ENCODE measurements at regions not wholly inside any gene's neighbourhood (a gene's known extent, or its start where the extent isn't known, plus 50 kb on each side); places are given as distances from the start of the nearest gene placed in this dataset.

- no peak overlapping the region for H3K4me2 ChIP-seq (ENCODE audit: low read length)
- H3K4me1 ChIP-seq (ENCODE audit: low read length): no peaks in the 10 kb centered on the region
- H3K9me3 ChIP-seq (ENCODE audit: insufficient read depth, low read length): no peaks in the 10 kb centered on the region
- no peak overlapping the region for H2AFZ ChIP-seq (ENCODE audit: low read depth, low read length)
- H3K27me3 ChIP-seq (ENCODE audit: low read depth, low read length): peaks cover 13% of the 10 kb centered on the region; the same call in 1 of the 2 replicates
- no peak overlapping the region for H3K9ac ChIP-seq (ENCODE audit: low read length)
- no peak overlapping the region for H3K27ac ChIP-seq (ENCODE audit: low read length)
- H3K4me3 ChIP-seq (ENCODE audit: low read length): no peak overlapping the region
- no peaks in the 10 kb centered on the region for H3K36me3 ChIP-seq (replicated peaks; ENCODE audit: low read depth, low read length)
- no peaks in the 10 kb centered on the region for H3K79me2 ChIP-seq (ENCODE audit: low read length)
- TF ChIP-seq CTCF (IDR thresholded peaks at IDR 0.05; ENCODE audit: low read depth, low read length) (no peak), EZH2phosphoT487 (IDR thresholded peaks at IDR 0.05; ENCODE audit: low read depth) (no peak)
- H4K20me1 ChIP-seq (ENCODE audit: insufficient read depth, low read length): no peaks in the 10 kb centered on the region
These were observed 163.7 kb upstream of the TNRC6C start for GRCh38 chr17:77794846-77795245.

GRCh38 chr17:77795685-77796084, 162.8 kb upstream of the TNRC6C start:
- 0 out of 2 replicates have a peak, but pooled peaks cover 8% of the 10 kb centered on the region for H3K27me3 ChIP-seq (ENCODE audit: low read depth, low read length)
- no peak overlapping the region for H3K4me2 ChIP-seq (ENCODE audit: low read length)
- H3K4me3 ChIP-seq (ENCODE audit: low read length): no peak overlapping the region

GRCh38 chr17:77796176-77796860, 162.2 kb upstream of the TNRC6C start:
- Histone ChIP-seq H3K4me1 (ENCODE audit: low read length) (no peaks in the 10 kb centered on the region), H3K9ac (ENCODE audit: low read length) (no peak overlapping the region), H3K27ac (ENCODE audit: low read length) (no peak overlapping the region), H3K9me3 (ENCODE audit: insufficient read depth, low read length) (no peaks in the 10 kb centered on the region), H3K4me3 (ENCODE audit: low read length) (no peak overlapping the region), H3K27me3 (ENCODE audit: low read depth, low read length) (0 out of 2 replicates have a peak, but pooled peaks cover 8% of the 10 kb centered on the region), H4K20me1 (ENCODE audit: insufficient read depth, low read length) (no peaks in the 10 kb centered on the region), H3K79me2 (ENCODE audit: low read length) (no peaks in the 10 kb centered on the region), H3K4me2 (ENCODE audit: low read length) (no peak overlapping the region), H2AFZ (ENCODE audit: low read depth, low read length) (no peak overlapping the region), H3K36me3 (replicated peaks; ENCODE audit: low read depth, low read length) (no peaks in the 10 kb centered on the region)
- TF ChIP-seq CTCF (IDR thresholded peaks at IDR 0.05; ENCODE audit: low read depth, low read length) (no peak), EZH2phosphoT487 (IDR thresholded peaks at IDR 0.05; ENCODE audit: low read depth) (no peak)

More at GRCh38 chr17:77795685-77796084, 162.8 kb upstream of the TNRC6C start:
- no peaks in the 10 kb centered on the region for H3K36me3 ChIP-seq (replicated peaks; ENCODE audit: low read depth, low read length)
- no peak overlapping the region for H3K9ac ChIP-seq (ENCODE audit: low read length)
- H2AFZ ChIP-seq (ENCODE audit: low read depth, low read length): no peak overlapping the region
- no peaks in the 10 kb centered on the region for H3K4me1 ChIP-seq (ENCODE audit: low read length)
- no peak for TF ChIP-seq EZH2phosphoT487 (IDR thresholded peaks at IDR 0.05; ENCODE audit: low read depth)
- no peak for TF ChIP-seq CTCF (IDR thresholded peaks at IDR 0.05; ENCODE audit: low read depth, low read length)
- no peaks in the 10 kb centered on the region for H3K9me3 ChIP-seq (ENCODE audit: insufficient read depth, low read length)
- H3K79me2 ChIP-seq (ENCODE audit: low read length): no peaks in the 10 kb centered on the region
- H4K20me1 ChIP-seq (ENCODE audit: insufficient read depth, low read length): no peaks in the 10 kb centered on the region
- no peak overlapping the region for H3K27ac ChIP-seq (ENCODE audit: low read length)

- no peaks in the 10 kb centered on the region for H3K4me1 ChIP-seq (ENCODE audit: low read length)
- 0 out of 2 replicates have a peak, but pooled peaks cover 12% of the 10 kb centered on the region for H3K27me3 ChIP-seq (ENCODE audit: low read depth, low read length)
- no peak for TF ChIP-seq CTCF (IDR thresholded peaks at IDR 0.05; ENCODE audit: low read depth, low read length)
- no peak for TF ChIP-seq EZH2phosphoT487 (IDR thresholded peaks at IDR 0.05; ENCODE audit: low read depth)
- no peak overlapping the region for H3K4me3 ChIP-seq (ENCODE audit: low read length)
- no peak overlapping the region for H3K9ac ChIP-seq (ENCODE audit: low read length)
- no peak overlapping the region for H3K27ac ChIP-seq (ENCODE audit: low read length)
- H3K79me2 ChIP-seq (ENCODE audit: low read length): no peaks in the 10 kb centered on the region
- H4K20me1 ChIP-seq (ENCODE audit: insufficient read depth, low read length): no peaks in the 10 kb centered on the region
- no peaks in the 10 kb centered on the region for H3K9me3 ChIP-seq (ENCODE audit: insufficient read depth, low read length)
- H3K4me2 ChIP-seq (ENCODE audit: low read length): no peak overlapping the region
- no peak overlapping the region for H2AFZ ChIP-seq (ENCODE audit: low read depth, low read length)
- H3K36me3 ChIP-seq (replicated peaks; ENCODE audit: low read depth, low read length): no peaks in the 10 kb centered on the region
These were observed 160.5 kb upstream of the TNRC6C start for GRCh38 chr17:77798031-77798430.

All from OCI-LY3 (cell line).